ENCODE measurements at regions not wholly inside any gene's neighbourhood (a gene's known extent, or its start where the extent isn't known, plus 50 kb on each side); places are given as distances from the start of the nearest gene placed in this dataset.

DNA sequence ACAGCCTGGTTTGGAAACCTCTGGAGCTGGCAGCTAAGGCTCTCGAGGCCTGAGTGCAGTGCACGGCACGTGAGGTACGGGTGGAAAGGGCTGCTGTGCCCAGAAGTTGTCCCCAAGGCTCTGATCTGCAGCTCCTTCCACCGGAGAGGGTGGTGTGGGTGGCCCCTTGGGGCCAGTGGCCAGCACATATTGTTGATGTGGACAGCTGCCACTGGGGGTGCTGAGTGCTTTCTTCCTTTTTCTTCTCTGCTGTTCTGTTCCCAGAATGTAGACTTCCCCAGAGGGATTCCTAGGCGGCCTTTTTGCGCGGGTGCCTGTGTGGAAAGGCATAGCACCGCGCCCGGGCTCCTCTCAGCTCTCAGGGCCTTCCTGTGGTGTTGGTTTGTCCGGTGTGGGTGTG, 1476.5 kb downstream of the TBC1D22A start:
- DNase-seq (ENCODE audit: extremely low read depth in 1 of 2, low read depth in 1 of 2), result no peak

- DNase-seq (ENCODE audit: extremely low read depth in 1 of 2, low read depth in 1 of 2), result no peak
Observed at GRCh38 chr22:48238284-48238915, 1476.0 kb downstream of the TBC1D22A start.

- DNase-seq (ENCODE audit: extremely low read depth in 1 of 2, low read depth in 1 of 2), result no peak
Observed at GRCh38 chr22:48237466-48238283, 1475.2 kb downstream of the TBC1D22A start.

- DNase-seq (ENCODE audit: extremely low read depth in 1 of 2, low read depth in 1 of 2), result no peak
Observed at GRCh38 chr22:48236261-48236660, 1473.8 kb downstream of the TBC1D22A start.

- DNase-seq (ENCODE audit: extremely low read depth in 1 of 2, low read depth in 1 of 2), result no peak
Observed at GRCh38 chr22:48235744-48236143, 1473.3 kb downstream of the TBC1D22A start.

DNA sequence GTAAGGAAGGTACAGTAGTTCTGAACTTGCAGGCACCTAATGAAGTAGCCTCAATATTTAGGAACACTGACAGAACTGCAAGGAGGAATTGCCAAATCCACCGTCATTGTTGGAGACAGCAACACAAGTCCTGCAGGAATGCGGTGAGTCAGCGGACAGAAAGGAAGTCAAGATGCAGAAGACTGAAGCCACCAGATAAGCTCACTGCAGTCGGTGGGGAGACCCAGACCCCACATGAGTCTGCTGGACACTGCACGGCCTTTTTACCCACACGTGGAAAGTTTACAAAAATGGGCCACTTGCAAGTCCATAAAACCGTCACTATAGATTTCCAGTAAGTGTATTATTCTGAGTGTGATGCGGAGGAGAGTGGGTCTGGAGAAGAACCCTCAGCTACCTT, 1471.6 kb downstream of the TBC1D22A start:
- no peak for DNase-seq (ENCODE audit: extremely low read depth in 1 of 2, low read depth in 1 of 2)

GRCh38 chr22:48233586-48233985, 1471.1 kb downstream of the TBC1D22A start:
- DNase-seq (ENCODE audit: extremely low read depth in 1 of 2, low read depth in 1 of 2), result no peak

GRCh38 chr22:48228468-48228867, 1466.0 kb downstream of the TBC1D22A start:
- no peak for DNase-seq (ENCODE audit: extremely low read depth in 1 of 2, low read depth in 1 of 2)

- no peak for DNase-seq (ENCODE audit: extremely low read depth in 1 of 2, low read depth in 1 of 2)
Observed at GRCh38 chr22:48227341-48228018, 1465.0 kb downstream of the TBC1D22A start.

GRCh38 chr22:48226026-48227013, 1463.9 kb downstream of the TBC1D22A start:
- DNase-seq (ENCODE audit: extremely low read depth in 1 of 2, low read depth in 1 of 2), result no peak

DNA sequence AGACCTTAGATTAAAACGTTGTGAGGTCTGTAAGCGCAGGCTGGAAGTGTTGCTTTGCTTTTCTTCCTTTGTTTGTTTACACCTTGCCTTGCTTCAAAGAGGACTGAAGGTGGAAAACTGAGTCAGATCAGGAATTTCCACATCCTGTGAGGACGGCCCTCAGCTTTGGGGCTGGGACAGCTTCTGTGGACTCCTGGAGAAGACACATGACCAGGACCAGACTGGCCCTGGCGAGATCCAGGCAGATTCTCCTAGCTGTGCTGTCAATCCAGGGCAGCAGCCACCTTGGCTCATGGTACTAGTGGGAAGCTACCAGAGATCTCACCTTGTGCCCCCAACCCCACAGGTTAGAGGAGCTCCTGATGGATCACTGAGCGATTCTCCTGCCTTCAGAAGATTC, 1461.9 kb downstream of the TBC1D22A start:
- no peak for DNase-seq (ENCODE audit: extremely low read depth in 1 of 2, low read depth in 1 of 2)

DNA sequence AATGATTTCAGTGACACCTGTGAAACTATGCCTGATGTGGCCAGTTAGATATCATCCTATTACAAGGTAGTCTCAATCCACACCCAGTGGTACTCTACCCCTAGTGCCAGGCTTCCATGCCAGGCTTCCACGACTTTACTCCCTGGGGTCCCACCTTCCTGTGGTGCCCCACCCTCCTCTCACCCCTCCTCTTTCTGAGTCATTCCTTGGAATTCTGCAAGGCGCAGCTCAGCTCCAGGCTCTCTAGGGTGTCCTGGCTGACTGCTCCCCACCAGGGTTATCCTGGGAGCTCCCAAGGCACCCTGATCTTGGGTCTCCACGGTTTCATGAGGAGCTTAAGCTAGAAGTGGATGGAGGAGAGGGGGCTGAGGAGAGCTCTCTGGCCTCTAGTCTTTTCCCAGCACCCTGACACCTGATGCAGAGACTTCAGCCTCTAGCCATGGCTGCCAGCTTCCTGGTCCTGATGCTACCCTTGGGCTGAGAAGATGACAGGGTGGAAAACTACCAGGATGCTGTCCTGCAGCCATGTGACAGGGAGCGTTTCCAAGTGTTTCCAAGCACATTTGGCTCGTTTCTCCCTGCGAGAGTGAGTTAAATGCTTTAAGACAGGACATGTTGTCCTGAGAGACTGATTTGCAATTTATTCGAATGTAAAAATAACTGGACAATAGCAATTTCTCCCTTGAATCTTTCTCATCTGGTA, 1461.2 kb downstream of the TBC1D22A start:
- DNase-seq (ENCODE audit: extremely low read depth in 1 of 2, low read depth in 1 of 2), result no peak

- DNase-seq (ENCODE audit: extremely low read depth in 1 of 2, low read depth in 1 of 2), result no peak
Observed at GRCh38 chr22:48222742-48223487, 1460.5 kb downstream of the TBC1D22A start.

DNA sequence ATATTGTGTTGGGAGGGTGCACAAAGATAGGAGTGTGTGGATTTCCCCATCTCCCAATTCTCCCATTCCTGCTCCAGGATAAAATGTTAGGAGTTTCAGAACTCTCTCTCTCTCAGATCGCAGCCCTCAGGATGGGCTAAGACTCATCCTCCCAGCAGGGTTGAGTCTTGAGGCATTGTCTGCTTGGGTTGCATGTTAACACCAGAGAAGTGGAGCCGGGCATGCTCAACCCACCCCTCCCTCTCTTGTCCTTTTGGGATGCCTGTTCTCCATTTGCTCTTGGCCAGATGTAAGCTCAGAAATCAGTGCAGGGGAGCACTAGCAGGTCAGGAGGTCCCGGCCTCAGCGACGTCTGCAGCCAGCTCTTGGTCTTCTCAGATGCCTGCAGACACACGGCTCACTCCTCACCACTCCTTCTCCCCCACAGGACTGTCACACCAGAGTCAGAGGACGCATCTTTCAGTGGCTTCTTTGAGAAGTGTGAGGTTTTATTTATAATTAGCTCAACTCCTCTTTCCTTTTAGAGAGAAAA, 1456.5 kb downstream of the TBC1D22A start:
- DNase-seq (ENCODE audit: extremely low read depth in 1 of 2, low read depth in 1 of 2), result no peak

DNA sequence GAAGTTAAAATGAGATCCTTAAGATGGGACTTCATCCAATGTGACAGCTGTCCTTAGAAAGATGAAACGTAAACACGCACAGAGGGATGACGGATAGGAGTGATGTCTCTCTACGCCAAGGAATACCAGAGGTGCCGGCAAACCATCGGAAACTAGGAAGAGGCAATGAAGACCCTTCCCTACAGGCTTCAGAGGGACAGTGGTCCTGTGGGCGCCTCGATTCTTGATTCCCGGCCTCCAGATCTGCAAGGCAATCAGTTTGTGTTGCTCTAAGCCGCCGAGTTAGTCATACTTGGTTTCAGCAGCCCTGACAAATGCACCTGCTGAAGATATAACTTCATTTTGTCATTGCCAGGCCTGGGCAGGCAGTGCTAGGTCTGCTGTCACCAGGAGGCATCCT, 1455.1 kb downstream of the TBC1D22A start:
- no peak for DNase-seq (ENCODE audit: extremely low read depth in 1 of 2, low read depth in 1 of 2)

GRCh38 chr22:48212727-48213126, 1450.3 kb downstream of the TBC1D22A start:
- DNase-seq (ENCODE audit: extremely low read depth in 1 of 2, low read depth in 1 of 2), result no peak

DNA sequence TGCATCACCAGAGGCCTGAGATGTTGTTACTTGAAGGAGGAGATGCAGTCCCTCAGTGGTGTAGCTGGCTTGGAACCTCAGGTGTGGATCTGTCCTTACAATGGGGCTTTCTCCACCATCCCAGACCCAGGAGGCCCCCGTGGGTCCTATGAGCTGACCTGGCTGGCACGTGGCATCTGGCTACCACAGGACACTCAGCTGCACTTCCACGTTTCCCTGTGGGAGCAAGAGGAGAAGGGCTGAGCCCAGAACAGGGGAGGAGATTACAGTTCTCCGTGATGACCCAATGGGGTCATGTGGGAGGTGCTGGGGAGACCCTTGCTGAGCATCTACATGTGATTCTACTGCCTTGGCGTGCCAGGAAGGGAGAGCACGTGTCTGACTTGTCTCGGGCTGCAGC, 1448.4 kb downstream of the TBC1D22A start:
- no peak for DNase-seq (ENCODE audit: extremely low read depth in 1 of 2, low read depth in 1 of 2)

- DNase-seq (ENCODE audit: extremely low read depth in 1 of 2, low read depth in 1 of 2), result no peak
Observed at GRCh38 chr22:48210198-48210580, 1447.7 kb downstream of the TBC1D22A start.
